ENCODE measurements at regions not wholly inside any gene's neighbourhood (a gene's known extent, or its start where the extent isn't known, plus 50 kb on each side); places are given as distances from the start of the nearest gene placed in this dataset.

- Histone ChIP-seq H3K27me3 (no peaks in the 10 kb centered on the region), H3K4me1 (replicated peaks in 1 of 2) (peaks cover 0 to 10% of the 10 kb centered on the region in 2 donors), H3K4me3 (no peak overlapping the region), H3K36me3 (replicated peaks in 1 of 2) (no peaks in the 10 kb centered on the region), H3K9me3 (replicated peaks in 1 of 3) (no peaks in the 10 kb centered on the region), H3K27ac (no peak overlapping the region)
- WGBS, 4 donors = 83 to 93% (median 90%) methylated on average over 15 to 21 of the region's 21 CpGs
- TF ChIP-seq POLR2A (IDR thresholded peaks at IDR 0.05) (no peak), CTCF (IDR thresholded peaks at IDR 0.05) (peak in 2 of 6 experiments; percentile 8 to 15)
- no peak for DNase-seq
- intact Hi-C loops (cut with DNase I) = no loop called here
Measured at GRCh38 chr16:85546585-85547447, 66.3 kb upstream of the GSE1 start.

GRCh38 chr16:85548375-85548774, 64.7 kb upstream of the GSE1 start:
- intact Hi-C loops (cut with DNase I) = no loop called here
- WGBS, 4 donors = 93 to 96% (median 94%) methylated on average over 9 of the region's 9 CpGs

GRCh38 chr16:85549766-85550421, 63.2 kb upstream of the GSE1 start:
- DNase-seq = no peak
- intact Hi-C loops (cut with DNase I) = no loop called here

More at GRCh38 chr16:85548375-85548774, 64.7 kb upstream of the GSE1 start:
- Histone ChIP-seq H3K27me3 (no peaks in the 10 kb centered on the region), H3K4me1 (replicated peaks in 1 of 2) (peaks cover 0 to 15% of the 10 kb centered on the region in 2 donors), H3K27ac (no peak overlapping the region), H3K4me3 (no peak overlapping the region), H3K9me3 (replicated peaks in 1 of 3) (no peaks in the 10 kb centered on the region), H3K36me3 (replicated peaks in 1 of 2) (no peaks in the 10 kb centered on the region)
- TF ChIP-seq CTCF (IDR thresholded peaks at IDR 0.05) (no peak), POLR2A (IDR thresholded peaks at IDR 0.05) (no peak)
- no peak for DNase-seq

More at GRCh38 chr16:85549766-85550421, 63.2 kb upstream of the GSE1 start:
- WGBS, 4 donors = 64 to 78% (median 70%) methylated on average over 11 to 13 of the region's 13 CpGs
- Histone ChIP-seq H3K4me3 (no peak overlapping the region), H3K9me3 (replicated peaks in 1 of 3) (no peaks in the 10 kb centered on the region), H3K4me1 (replicated peaks in 1 of 2) (peaks cover 3 to 20% of the 10 kb centered on the region in 2 donors), H3K27me3 (no peaks in the 10 kb centered on the region), H3K36me3 (replicated peaks in 1 of 2) (no peaks in the 10 kb centered on the region), H3K27ac (no peak overlapping the region)
- no peak for TF ChIP-seq POLR2A (IDR thresholded peaks at IDR 0.05)
- TF ChIP-seq CTCF (IDR thresholded peaks at IDR 0.05) = no peak
